HL-60 (cell line): ENCODE measurements at regions not wholly inside any gene's neighbourhood (a gene's known extent, or its start where the extent isn't known, plus 50 kb on each side); places are given as distances from the start of the nearest gene placed in this dataset.
"Not testable (repeated sequence)": the region's sequence is repeated elsewhere in the genome, so short reads cannot be mapped to it uniquely, and the experiment has no call there.

Experiments
- CTCF ChIP-seq: IDR thresholded peaks from one replicate; pipeline ENCODE4 v1.5.1; 2011; ENCODE audit warnings: low read length, control low read depth, inconsistent platforms; ENCODE audit not compliant: insufficient read depth
- GABPA ChIP-seq: IDR thresholded peaks from 2 replicates; pipeline ENCODE4 v1.6.1; 2012; ENCODE audit warnings: low read depth
- POLR2AphosphoS5 ChIP-seq: IDR thresholded peaks from 2 replicates; pipeline ENCODE4 v1.6.1; 2012; ENCODE audit warnings: low read depth
- TF ChIP-seq, protein P1 (sequence below): IDR thresholded peaks from 2 replicates; pipeline ENCODE4 v1.6.1; 2012; ENCODE audit warnings: low read depth; ENCODE audit not compliant: insufficient replicate concordance

- not testable (repeated sequence) for TF ChIP-seq CTCF, POLR2AphosphoS5, GABPA
- TF ChIP-seq, protein P1, sequence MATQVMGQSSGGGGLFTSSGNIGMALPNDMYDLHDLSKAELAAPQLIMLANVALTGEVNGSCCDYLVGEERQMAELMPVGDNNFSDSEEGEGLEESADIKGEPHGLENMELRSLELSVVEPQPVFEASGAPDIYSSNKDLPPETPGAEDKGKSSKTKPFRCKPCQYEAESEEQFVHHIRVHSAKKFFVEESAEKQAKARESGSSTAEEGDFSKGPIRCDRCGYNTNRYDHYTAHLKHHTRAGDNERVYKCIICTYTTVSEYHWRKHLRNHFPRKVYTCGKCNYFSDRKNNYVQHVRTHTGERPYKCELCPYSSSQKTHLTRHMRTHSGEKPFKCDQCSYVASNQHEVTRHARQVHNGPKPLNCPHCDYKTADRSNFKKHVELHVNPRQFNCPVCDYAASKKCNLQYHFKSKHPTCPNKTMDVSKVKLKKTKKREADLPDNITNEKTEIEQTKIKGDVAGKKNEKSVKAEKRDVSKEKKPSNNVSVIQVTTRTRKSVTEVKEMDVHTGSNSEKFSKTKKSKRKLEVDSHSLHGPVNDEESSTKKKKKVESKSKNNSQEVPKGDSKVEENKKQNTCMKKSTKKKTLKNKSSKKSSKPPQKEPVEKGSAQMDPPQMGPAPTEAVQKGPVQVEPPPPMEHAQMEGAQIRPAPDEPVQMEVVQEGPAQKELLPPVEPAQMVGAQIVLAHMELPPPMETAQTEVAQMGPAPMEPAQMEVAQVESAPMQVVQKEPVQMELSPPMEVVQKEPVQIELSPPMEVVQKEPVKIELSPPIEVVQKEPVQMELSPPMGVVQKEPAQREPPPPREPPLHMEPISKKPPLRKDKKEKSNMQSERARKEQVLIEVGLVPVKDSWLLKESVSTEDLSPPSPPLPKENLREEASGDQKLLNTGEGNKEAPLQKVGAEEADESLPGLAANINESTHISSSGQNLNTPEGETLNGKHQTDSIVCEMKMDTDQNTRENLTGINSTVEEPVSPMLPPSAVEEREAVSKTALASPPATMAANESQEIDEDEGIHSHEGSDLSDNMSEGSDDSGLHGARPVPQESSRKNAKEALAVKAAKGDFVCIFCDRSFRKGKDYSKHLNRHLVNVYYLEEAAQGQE: not testable (repeated sequence)
These were observed 177.9 kb downstream of the TJP1 start for GRCh38 chr15:29644361-29644760.
